ENCODE measurements at regions not wholly inside any gene's neighbourhood (a gene's known extent, or its start where the extent isn't known, plus 50 kb on each side); places are given as distances from the start of the nearest gene placed in this dataset.

DNA sequence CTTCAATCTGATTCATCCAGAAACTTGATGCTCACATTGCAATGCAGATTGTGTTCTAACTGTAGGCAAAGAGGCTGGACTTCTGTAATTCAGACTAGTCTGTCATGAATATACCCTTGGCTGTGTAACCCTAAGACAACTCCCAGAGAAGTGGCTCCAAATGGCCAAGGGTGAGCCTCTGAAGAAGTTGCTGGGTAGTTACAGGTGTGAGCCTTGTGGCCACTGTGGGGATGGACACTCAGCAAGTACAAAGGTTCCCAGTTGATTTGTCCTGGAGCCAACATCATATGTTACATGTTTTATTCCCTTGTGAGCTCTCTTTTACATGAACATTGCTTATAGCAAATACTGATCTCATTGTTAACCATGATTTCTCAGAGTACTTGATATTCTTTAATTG is 94.8 kb upstream of the KCNJ3 start:
- Histone ChIP-seq H3K14ac (replicated peaks; ENCODE audit: low read depth, low read length) (no peak overlapping the region), H3K4ac (ENCODE audit: low read depth, low read length) (no peak overlapping the region), H3K9me3 (ENCODE audit: control insufficient read depth, insufficient read depth, low read length) (no peaks in the 10 kb centered on the region; the same call in 1 of the 2 replicates), H3K36me3 (ENCODE audit: control insufficient read depth, insufficient read depth, low read length) (no peaks in the 10 kb centered on the region), H3K56ac (ENCODE audit: extremely low read depth, insufficient read depth, low read length) (no peak overlapping the region), H3K9ac (ENCODE audit: low read depth, low read length) (no peak overlapping the region), H3K4me1 (ENCODE audit: control insufficient read depth, insufficient read depth, low read length) (no peaks in the 10 kb centered on the region), H2AFZ (replicated peaks; ENCODE audit: low read length, poor library complexity) (no peak overlapping the region), H2BK5ac (ENCODE audit: low read depth, low read length, poor library complexity, severe bottlenecking) (no peak overlapping the region), H4K5ac (ENCODE audit: low read depth, low read length) (no peak overlapping the region), H3K18ac (ENCODE audit: low read depth, low read length) (no peak overlapping the region), H2BK120ac (ENCODE audit: low read depth, low read length) (no peak overlapping the region), H4K91ac (ENCODE audit: insufficient read depth, low read depth, low read length) (no peak overlapping the region), H3K4me3 (ENCODE audit: insufficient read depth, low read depth, low read length) (no peak overlapping the region), H4K8ac (ENCODE audit: low read depth in 2 of 2, low read length in 2 of 2) (no peak overlapping the region), H3K4me2 (ENCODE audit: low read depth, low read length) (no peak overlapping the region), H2BK15ac (ENCODE audit: low read depth, low read length) (no peak overlapping the region), H3K27ac (ENCODE audit: insufficient read depth, low read length) (no peak overlapping the region), H3K27me3 (ENCODE audit: control insufficient read depth, insufficient read depth, low read length) (no peaks in the 10 kb centered on the region), H4K20me1 (ENCODE audit: insufficient read depth, low read length) (no peaks in the 10 kb centered on the region), H3K23ac (ENCODE audit: low read depth, low read length) (no peak overlapping the region), H2AK9ac (replicated peaks; ENCODE audit: low read depth, low read length, poor library complexity) (no peak overlapping the region), H3K79me1 (ENCODE audit: low read depth in 1 of 2, low read length in 2 of 2) (no peaks in the 10 kb centered on the region), H2AK5ac (ENCODE audit: low read depth, low read length) (no peak overlapping the region), H3K9me1 (ENCODE audit: insufficient read depth, low read length) (no peaks in the 10 kb centered on the region), H2BK20ac (ENCODE audit: low read depth, low read length) (no peak overlapping the region)
- DNase-seq: no peak
- no TSS peak for BruUV-seq (replicated peaks)
- intact Hi-C loops (cut with micrococcal nuclease) (no loop called here), dilution Hi-C loops (cut with HindIII; ENCODE audit: low sequenced_read_pairs, unreplicated experiment) (no loop called here), in situ Hi-C loops (cut with MboI; ENCODE audit: low sequenced_read_pairs) (no loop called here)
- POLR2A ChIA-PET (ENCODE audit: unreplicated experiment): no interaction called here
- CTCF ChIA-PET: no interaction called here
- no peak for ATAC-seq (ENCODE audit: low read depth)
- no peak for TF ChIP-seq MAFK (IDR thresholded peaks at IDR 0.05; ENCODE audit: low read depth, low read length)
- TF ChIP-seq CEBPB (IDR thresholded peaks at IDR 0.05; ENCODE audit: low read depth, low read length): no peak
- no peak for TF ChIP-seq FOS (IDR thresholded peaks at IDR 0.05; ENCODE audit: low read depth, low read length)
- no peak for TF ChIP-seq BHLHE40 (IDR thresholded peaks at IDR 0.05; ENCODE audit: low read depth, low read length)
- no peak for TF ChIP-seq MAZ (IDR thresholded peaks at IDR 0.05; ENCODE audit: borderline replicate concordance, low read depth, low read length)
- TF ChIP-seq, protein P1, sequence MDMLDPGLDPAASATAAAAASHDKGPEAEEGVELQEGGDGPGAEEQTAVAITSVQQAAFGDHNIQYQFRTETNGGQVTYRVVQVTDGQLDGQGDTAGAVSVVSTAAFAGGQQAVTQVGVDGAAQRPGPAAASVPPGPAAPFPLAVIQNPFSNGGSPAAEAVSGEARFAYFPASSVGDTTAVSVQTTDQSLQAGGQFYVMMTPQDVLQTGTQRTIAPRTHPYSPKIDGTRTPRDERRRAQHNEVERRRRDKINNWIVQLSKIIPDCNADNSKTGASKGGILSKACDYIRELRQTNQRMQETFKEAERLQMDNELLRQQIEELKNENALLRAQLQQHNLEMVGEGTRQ (IDR thresholded peaks at IDR 0.05; ENCODE audit: low read depth, low read length): no peak
- no peak for TF ChIP-seq RCOR1 (IDR thresholded peaks at IDR 0.05; ENCODE audit: insufficient replicate concordance, low read length)
- TF ChIP-seq, protein P2, sequence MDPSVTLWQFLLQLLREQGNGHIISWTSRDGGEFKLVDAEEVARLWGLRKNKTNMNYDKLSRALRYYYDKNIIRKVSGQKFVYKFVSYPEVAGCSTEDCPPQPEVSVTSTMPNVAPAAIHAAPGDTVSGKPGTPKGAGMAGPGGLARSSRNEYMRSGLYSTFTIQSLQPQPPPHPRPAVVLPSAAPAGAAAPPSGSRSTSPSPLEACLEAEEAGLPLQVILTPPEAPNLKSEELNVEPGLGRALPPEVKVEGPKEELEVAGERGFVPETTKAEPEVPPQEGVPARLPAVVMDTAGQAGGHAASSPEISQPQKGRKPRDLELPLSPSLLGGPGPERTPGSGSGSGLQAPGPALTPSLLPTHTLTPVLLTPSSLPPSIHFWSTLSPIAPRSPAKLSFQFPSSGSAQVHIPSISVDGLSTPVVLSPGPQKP (IDR thresholded peaks at IDR 0.05; ENCODE audit: borderline replicate concordance, low read depth, low read length): no peak
- no peak for TF ChIP-seq SMC3 (IDR thresholded peaks at IDR 0.05; ENCODE audit: low read depth, low read length)
